Activated naive CD4-positive, alpha-beta T cell treated with anti-CD3 and anti-CD28 coated beads for 36 hours (primary cell): ENCODE measurements at regions not wholly inside any gene's neighbourhood (a gene's known extent, or its start where the extent isn't known, plus 50 kb on each side); places are given as distances from the start of the nearest gene placed in this dataset.

Experiments
- CTCF ChIA-PET: fragments of 350-600 bp; sonication (Branson Sonifier 250); formaldehyde crosslinking; loops from one replicate; lab custom pipeline; 2021; ENCODE audit warnings: antibody characterized with exemption; lab: Charles Lee
- DNase-seq: peaks from one replicate; pipeline ENCODE4 v3.0.0-alpha.2; 2020
- H3K27ac Mint-ChIP-seq: one replicate; pipeline ENCODE4 v1.8.0; 2021; ENCODE audit warnings: mild to moderate bottlenecking, mixed read lengths
- H3K27me3 Mint-ChIP-seq: one replicate; pipeline ENCODE4 v1.8.0; 2021; ENCODE audit warnings: low read depth, mixed read lengths
- H3K36me3 Mint-ChIP-seq: one replicate; pipeline ENCODE4 v1.8.0; 2021; ENCODE audit warnings: low read depth, mixed read lengths
- H3K4me1 Mint-ChIP-seq: one replicate; pipeline ENCODE4 v1.8.0; 2021; ENCODE audit warnings: low read depth, mixed read lengths
- H3K4me3 Mint-ChIP-seq: one replicate; pipeline ENCODE4 v1.8.0; 2021; ENCODE audit warnings: mild to moderate bottlenecking, moderate library complexity, mixed read lengths
- H3K9me3 Mint-ChIP-seq: one replicate; pipeline ENCODE4 v1.8.0; 2021; ENCODE audit warnings: mixed read lengths
- intact Hi-C: fragments of 100-400 bp; cut with micrococcal nuclease; formaldehyde crosslinking; loops from one replicate; pipeline ENCODE4 v1.15.1; 2023

GRCh38 chr3:84904212-84904611 is 54.6 kb upstream of the CADM2 start:
- CTCF ChIA-PET, result no interaction called here
- peaks cover 10% of the 10 kb centered on the region for H3K9me3 Mint-ChIP-seq
- H3K4me3 Mint-ChIP-seq, result no peak overlapping the region
- intact Hi-C loops, result no loop called here
- H3K4me1 Mint-ChIP-seq, result no peaks in the 10 kb centered on the region
- DNase-seq, result no peak
- no peaks in the 10 kb centered on the region for H3K36me3 Mint-ChIP-seq
- H3K27me3 Mint-ChIP-seq, result no peaks in the 10 kb centered on the region
- H3K27ac Mint-ChIP-seq, result no peak overlapping the region

GRCh38 chr3:84904816-84905555 is 53.8 kb upstream of the CADM2 start:
- H3K27ac Mint-ChIP-seq, result no peak overlapping the region
- no peaks in the 10 kb centered on the region for H3K27me3 Mint-ChIP-seq
- no peak overlapping the region for H3K4me3 Mint-ChIP-seq
- no peak for DNase-seq
- peaks cover 6% of the 10 kb centered on the region for H3K9me3 Mint-ChIP-seq
- no peaks in the 10 kb centered on the region for H3K4me1 Mint-ChIP-seq
- CTCF ChIA-PET, result no interaction called here
- intact Hi-C loops, result no loop called here
- H3K36me3 Mint-ChIP-seq, result no peaks in the 10 kb centered on the region

GRCh38 chr3:84905556-84905920 is 53.3 kb upstream of the CADM2 start:
- Mint-ChIP-seq H3K27ac (no peak overlapping the region), H3K4me1 (no peaks in the 10 kb centered on the region), H3K27me3 (no peaks in the 10 kb centered on the region), H3K4me3 (no peak overlapping the region), H3K9me3 (peaks cover 2% of the 10 kb centered on the region), H3K36me3 (no peaks in the 10 kb centered on the region)
- CTCF ChIA-PET, result no interaction called here
- intact Hi-C loops, result no loop called here
- DNase-seq, result no peak

- intact Hi-C loops, result no loop called here
- no peak overlapping the region for H3K4me3 Mint-ChIP-seq
- CTCF ChIA-PET, result no interaction called here
- no peaks in the 10 kb centered on the region for H3K36me3 Mint-ChIP-seq
- no peaks in the 10 kb centered on the region for H3K4me1 Mint-ChIP-seq
- no peaks in the 10 kb centered on the region for H3K27me3 Mint-ChIP-seq
- H3K27ac Mint-ChIP-seq, result no peak overlapping the region
- DNase-seq, result no peak
- peaks cover 2% of the 10 kb centered on the region for H3K9me3 Mint-ChIP-seq
Measured at GRCh38 chr3:84906065-84906464, 52.7 kb upstream of the CADM2 start.
